ENCODE measurements at regions not wholly inside any gene's neighbourhood (a gene's known extent, or its start where the extent isn't known, plus 50 kb on each side); places are given as distances from the start of the nearest gene placed in this dataset.

DNA sequence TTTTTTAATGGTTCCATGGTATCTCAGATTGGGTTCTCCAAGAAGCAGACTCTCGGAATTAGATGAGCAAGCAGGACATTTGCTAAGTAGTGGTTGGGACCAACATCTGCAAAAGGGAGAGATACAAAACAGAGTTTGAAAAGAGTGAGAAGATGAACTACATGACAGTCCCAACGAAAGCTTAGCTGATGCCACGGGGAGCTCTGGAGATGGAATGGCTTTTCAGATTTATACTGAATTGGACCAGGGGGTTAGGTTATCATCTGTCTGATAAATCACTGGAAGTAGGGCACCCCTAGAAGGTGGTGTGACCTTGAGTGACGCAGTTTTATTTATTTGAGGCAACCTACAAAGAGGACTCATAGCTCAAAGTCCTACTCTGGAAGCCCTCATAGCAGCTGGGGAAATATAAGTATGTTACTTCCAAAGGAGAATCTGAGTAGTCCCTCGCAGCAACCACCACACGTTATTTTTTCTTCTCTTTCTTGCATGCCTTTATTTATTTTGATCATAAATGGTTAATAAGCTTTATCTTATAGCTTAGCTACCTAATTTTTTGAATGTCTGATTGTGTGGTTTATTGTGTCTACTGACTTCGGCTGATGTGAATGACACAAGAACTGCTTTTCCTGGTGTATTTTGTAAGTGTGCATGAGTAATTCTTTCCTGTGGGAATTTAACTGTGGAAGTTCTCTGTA is 815.4 kb downstream of the SQOR start:
- FAIRE-seq, result no peak

GRCh38 chr15:46450810-46451182 is 816.0 kb downstream of the SQOR start:
- no peak for FAIRE-seq

DNA sequence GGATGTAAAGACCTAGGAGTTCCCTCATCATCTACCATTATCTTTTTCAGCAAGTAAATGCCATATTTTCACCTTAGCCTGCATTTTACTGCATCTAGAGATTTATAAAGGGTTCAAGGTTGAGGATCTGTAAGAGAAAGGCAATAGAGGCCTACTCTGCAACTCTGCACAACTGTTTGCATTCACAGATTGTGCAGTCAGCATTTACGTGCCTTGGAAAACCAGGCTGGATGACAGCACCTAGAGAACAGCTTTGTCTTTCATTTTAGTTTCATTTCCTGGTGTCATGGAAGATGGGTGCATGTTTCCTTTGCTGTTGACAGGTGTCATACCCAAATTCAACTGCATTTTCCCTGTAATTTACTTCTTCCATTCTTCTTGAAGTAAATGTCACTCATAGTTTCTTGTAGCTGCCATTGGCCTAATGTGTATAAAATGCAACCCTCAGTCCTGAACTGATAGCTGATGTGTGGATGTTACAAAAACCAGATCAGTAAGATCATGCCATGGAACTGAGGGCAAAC is 817.5 kb downstream of the SQOR start:
- no peak for FAIRE-seq

- no peak for FAIRE-seq
Observed at GRCh38 chr15:46456456-46456855, 821.6 kb downstream of the SQOR start.

GRCh38 chr15:46460431-46461094 is 825.7 kb downstream of the SQOR start:
- no peak for FAIRE-seq

- FAIRE-seq, result no peak
Observed at GRCh38 chr15:46461416-46461815, 826.6 kb downstream of the SQOR start.

GRCh38 chr15:46467041-46467440 is 832.2 kb downstream of the SQOR start:
- FAIRE-seq, result no peak

GRCh38 chr15:46471096-46471495 is 836.3 kb downstream of the SQOR start:
- no peak for FAIRE-seq

GRCh38 chr15:46489276-46489675 is 854.4 kb downstream of the SQOR start:
- no peak for FAIRE-seq

DNA sequence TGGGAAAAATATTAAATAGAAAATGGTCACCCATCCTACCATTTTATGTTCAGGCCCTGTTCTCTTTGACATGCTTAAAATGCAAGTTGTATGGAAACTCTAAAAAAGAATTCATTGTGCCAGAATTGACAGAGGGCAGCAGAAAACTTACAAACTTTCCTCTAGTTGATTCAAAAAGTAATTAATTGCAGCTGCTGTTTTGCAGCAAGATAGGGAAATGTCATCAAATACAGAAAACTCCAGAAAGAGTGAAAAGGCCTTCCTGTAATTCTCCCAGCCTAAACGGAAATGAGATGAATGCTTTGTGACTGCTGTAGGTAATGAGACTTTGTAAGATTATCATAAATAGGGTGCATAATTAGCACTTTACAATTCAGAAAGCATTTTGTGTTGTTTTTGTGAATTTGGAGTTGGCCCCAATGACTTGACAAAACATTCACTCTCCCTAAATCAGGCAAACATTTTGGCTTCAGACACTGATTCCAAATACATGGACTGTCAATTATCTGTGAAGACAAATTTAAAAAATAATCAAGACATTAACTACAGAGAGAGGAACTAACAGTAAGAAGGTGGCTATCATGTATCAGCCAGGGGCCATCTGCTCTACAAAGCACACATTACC is 861.8 kb downstream of the SQOR start:
- FAIRE-seq, result no peak

GRCh38 chr15:46502667-46503066 is 867.8 kb downstream of the SQOR start:
- no peak for FAIRE-seq

DNA sequence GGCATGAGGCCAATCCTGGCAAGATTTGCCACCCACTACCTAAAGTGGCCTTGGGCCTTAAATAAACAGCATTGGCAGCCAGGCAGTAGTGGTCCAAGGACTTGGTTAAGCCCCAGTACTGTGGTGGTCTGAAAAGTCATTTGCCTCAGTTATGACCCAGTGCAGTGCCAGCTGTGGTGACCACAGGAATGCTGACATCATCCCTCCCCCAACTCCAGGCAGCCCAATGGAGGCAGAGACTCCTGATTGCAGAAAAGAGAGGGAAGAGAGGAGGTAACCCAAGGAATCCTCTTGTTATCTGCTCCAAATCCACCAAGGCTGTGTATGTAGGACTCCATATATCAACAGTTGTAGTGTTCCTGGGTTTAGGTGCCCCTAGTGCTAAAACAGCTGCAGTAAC is 883.6 kb downstream of the SQOR start:
- FAIRE-seq, result no peak

DNA sequence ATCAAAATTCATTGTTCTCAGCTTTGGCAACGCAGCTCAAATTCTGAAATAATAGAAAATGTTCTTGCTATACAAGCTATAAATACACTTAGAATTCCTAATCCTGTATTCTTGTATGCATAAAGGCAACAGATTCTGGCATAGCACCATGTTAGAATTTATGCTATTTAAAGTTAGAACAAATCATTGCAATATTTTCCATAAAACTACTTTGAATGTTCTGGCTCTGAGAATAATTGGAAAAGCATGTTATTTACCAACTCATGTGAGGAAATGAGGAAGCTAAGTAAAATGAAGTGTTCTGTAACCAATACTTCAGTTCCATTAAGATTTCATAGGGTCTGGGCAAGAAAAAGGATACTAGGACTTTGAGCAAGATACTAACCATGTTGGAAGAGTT is 888.9 kb downstream of the SQOR start:
- FAIRE-seq, result no peak

- FAIRE-seq, result no peak
Observed at GRCh38 chr15:46525984-46526725, 891.3 kb downstream of the SQOR start.

DNA sequence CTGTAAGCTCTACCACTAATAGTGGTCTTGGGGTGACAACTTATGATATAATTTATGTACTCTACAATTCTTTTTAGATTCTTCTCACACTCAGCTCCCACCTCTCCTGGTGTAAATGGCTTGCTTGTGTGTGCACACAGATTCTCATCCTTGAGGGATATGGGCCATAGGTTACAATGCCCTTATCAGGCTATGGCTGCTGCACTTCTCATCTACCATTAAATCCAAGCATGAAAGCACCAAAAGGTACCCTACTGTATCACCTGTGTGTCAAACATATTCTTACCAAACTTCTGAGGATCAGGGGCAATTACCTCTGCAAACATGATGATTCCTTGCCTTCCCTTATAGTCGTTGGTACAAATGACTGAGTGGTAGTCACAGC is 891.9 kb downstream of the SQOR start:
- no peak for FAIRE-seq

DNA sequence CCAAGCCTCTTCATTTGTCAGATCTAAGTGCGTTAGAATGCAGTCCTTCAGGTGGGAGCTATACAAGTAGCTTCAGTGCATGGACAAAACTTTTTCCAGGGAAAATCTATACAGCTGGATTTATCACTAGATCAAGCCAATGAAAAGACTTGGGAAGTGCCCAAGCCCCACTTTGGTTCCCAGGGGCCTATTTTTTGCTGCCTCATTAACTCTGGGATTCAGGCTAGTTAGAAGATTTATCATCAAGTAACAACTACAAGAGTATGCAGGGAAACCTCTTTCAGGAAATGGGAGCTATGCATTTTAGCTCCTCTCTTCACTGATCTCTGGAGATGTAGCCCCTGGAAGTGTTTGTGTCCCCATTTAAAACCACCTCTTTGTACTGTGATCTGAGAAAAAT is 908.8 kb downstream of the SQOR start:
- FAIRE-seq, result no peak

DNA sequence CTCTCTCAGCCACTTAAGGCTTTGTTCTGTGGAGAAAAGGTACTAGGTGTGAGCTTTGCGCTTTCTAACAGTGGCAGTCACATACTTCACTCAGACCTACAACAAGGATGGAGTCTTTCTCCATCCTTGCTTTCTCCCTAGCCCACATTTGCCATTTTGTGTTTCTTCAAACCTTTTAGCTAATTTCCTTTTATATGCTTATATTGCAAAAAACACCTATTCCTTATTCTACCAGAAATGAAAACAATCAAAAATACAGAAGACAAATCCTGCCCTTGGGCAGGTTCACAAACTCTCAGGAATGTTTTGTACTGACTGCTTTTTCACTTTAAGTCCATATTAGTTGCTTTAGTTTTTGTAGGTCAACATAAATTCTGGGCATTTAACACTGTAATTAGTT is 914.2 kb downstream of the SQOR start:
- no peak for FAIRE-seq

DNA sequence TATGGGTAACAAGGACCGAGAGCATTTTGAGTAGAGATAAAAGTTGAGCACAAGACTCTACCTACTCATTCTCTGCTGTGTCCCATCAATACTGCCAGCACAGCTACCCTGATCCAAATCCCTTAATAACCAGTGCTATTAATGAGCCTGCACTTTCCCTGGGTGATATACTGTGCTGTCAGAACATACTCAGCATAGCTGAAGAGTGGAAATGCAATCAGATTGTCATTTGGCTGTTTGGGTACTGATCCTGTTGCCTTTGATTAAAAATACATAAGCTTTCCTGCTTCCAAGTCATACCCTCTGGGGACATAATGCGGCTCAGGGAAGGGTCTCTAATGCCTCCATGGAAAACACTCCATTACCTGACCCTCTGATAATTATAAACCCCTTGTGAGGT is 917.5 kb downstream of the SQOR start:
- no peak for FAIRE-seq

- no peak for FAIRE-seq
Observed at GRCh38 chr15:46555547-46555946, 920.7 kb downstream of the SQOR start.

- FAIRE-seq, result no peak
Observed at GRCh38 chr15:46556010-46556409, 921.2 kb downstream of the SQOR start.

DNA sequence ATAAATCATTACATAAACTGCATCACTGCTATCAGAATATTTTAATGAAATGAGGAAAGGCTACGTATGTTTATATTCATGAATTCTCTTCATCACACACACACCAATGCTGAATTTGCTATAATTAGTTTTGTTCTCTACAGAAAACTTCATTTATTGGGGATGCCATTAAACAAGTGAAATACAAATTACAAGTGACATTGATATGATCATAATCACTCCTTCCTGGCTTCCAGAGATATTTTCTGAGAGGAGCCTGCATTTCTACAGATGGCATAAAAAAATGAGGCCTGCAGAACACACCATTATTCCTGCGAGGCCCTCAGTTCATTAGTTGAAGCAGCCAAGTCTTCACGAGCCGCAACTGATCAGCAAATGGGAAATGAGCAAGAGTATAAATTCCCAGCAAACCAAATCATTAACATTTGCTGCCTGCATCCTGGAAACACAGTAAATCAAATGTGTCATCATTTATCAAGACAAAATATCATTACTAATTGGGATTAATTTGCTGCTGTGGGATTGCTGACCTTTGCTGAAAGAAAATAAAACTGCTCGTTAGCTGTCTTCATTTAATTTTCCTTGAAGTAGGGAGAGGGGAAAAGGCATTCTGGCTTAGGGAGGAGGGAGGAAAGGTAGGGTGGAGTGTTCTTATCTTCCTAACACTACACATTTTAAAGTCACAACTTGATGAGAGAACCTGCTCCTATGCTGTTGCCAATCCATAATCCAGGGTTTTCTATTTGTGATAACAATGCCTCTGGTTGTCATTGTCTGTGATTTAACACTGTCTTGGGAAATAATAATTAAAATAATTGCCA is 921.9 kb downstream of the SQOR start:
- FAIRE-seq, result no peak

DNA sequence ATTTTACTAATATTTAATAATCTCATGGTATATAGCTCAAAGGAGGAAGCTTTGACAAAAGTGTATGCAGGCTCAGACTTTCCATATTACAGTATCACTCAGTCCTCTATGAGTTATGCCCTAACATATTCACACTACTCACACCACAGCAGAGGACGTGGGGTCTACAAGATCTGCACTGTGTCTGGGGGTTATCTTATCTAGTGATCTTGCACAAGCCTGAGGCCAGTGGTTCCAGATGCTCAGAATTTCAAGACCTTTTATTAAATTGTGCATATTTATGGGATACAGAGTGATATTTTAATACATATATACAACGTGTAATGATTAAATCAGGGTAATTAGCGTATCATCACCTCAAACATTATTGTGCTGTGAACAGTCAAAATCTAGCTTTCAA is 933.1 kb downstream of the SQOR start:
- FAIRE-seq, result no peak

DNA sequence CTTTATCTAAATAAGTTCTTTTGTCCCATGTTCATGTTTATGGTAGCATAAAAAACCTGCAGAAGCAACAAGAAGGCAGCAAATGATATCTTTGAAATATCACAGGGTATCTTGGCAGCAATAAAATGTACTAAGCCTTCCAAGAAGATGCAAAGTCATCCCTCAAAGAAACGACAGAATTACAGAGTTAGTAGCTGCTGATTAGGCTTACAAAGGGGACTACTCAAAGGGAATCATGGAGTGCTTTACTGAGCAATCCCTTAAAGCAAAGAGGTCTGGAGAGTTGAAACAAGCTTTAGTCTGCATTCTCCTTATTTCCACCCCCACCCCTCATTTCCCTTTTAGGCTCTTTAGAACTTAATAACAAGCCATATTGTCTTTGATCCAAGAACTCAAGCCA is 935.0 kb downstream of the SQOR start:
- no peak for FAIRE-seq

Measured in G401.6 (cell line).